ENCODE measurements at regions not wholly inside any gene's neighbourhood (a gene's known extent, or its start where the extent isn't known, plus 50 kb on each side); places are given as distances from the start of the nearest gene placed in this dataset.

- TF ChIP-seq CTCF (IDR thresholded peaks at IDR 0.05), result no peak
- TF ChIP-seq POLR2A (IDR thresholded peaks at IDR 0.05), result no peak
Measured at GRCh38 chr14:104427131-104427851, 152.3 kb upstream of the C14orf180 start.

Data from adrenal gland (tissue), 5 donors.